GM12891 (cell line): ENCODE measurements at regions not wholly inside any gene's neighbourhood (a gene's known extent, or its start where the extent isn't known, plus 50 kb on each side); places are given as distances from the start of the nearest gene placed in this dataset.

Experiments
- PAX5 ChIP-seq: IDR thresholded peaks from 2 replicates; pipeline ENCODE4 v1.6.1; 2011; ENCODE audit warnings: low read length, moderate library complexity, mild to moderate bottlenecking; ENCODE audit not compliant: insufficient read depth, severe bottlenecking
- POLR2A ChIP-seq: IDR thresholded peaks from 2 replicates; pipeline ENCODE4 v1.6.1; 2011; ENCODE audit warnings: low read depth, low read length, control low read depth
- POLR2AphosphoS5 ChIP-seq: IDR thresholded peaks from 2 replicates; pipeline ENCODE4 v1.6.1; 2011; ENCODE audit warnings: low read depth, low read length, control low read depth
- POU2F2 ChIP-seq: IDR thresholded peaks from 2 replicates; pipeline ENCODE4 v1.6.1; 2011; ENCODE audit warnings: low read depth, mild to moderate bottlenecking, control low read depth, low read length, moderate library complexity
- SPI1 ChIP-seq: IDR thresholded peaks from 2 replicates; pipeline ENCODE4 v1.6.1; 2011; ENCODE audit warnings: low read depth, low read length, control low read depth
- TAF1 ChIP-seq: IDR thresholded peaks from 2 replicates; pipeline ENCODE4 v1.6.1; 2011; ENCODE audit warnings: low read depth, low read length, control low read depth

- TF ChIP-seq POLR2AphosphoS5 (no peak), POLR2A (no peak), TAF1 (no peak), PAX5 (no peak), SPI1 (no peak), POU2F2 (no peak)
Observed at GRCh38 chr1:82823876-82824275, 1023.1 kb downstream of the ADGRL2 start.
